ENCODE measurements at regions not wholly inside any gene's neighbourhood (a gene's known extent, or its start where the extent isn't known, plus 50 kb on each side); places are given as distances from the start of the nearest gene placed in this dataset.

- TF ChIP-seq, protein P1, sequence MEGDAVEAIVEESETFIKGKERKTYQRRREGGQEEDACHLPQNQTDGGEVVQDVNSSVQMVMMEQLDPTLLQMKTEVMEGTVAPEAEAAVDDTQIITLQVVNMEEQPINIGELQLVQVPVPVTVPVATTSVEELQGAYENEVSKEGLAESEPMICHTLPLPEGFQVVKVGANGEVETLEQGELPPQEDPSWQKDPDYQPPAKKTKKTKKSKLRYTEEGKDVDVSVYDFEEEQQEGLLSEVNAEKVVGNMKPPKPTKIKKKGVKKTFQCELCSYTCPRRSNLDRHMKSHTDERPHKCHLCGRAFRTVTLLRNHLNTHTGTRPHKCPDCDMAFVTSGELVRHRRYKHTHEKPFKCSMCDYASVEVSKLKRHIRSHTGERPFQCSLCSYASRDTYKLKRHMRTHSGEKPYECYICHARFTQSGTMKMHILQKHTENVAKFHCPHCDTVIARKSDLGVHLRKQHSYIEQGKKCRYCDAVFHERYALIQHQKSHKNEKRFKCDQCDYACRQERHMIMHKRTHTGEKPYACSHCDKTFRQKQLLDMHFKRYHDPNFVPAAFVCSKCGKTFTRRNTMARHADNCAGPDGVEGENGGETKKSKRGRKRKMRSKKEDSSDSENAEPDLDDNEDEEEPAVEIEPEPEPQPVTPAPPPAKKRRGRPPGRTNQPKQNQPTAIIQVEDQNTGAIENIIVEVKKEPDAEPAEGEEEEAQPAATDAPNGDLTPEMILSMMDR (conservative IDR thresholded peaks at IDR 0.05; ENCODE audit: low read depth, low read length): no peak
- TF ChIP-seq MAZ (IDR thresholded peaks at IDR 0.05; ENCODE audit: borderline replicate concordance, low read depth, low read length): no peak
- TF ChIP-seq, protein P2, sequence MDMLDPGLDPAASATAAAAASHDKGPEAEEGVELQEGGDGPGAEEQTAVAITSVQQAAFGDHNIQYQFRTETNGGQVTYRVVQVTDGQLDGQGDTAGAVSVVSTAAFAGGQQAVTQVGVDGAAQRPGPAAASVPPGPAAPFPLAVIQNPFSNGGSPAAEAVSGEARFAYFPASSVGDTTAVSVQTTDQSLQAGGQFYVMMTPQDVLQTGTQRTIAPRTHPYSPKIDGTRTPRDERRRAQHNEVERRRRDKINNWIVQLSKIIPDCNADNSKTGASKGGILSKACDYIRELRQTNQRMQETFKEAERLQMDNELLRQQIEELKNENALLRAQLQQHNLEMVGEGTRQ (IDR thresholded peaks at IDR 0.05; ENCODE audit: low read depth, low read length): no peak
- no peak for TF ChIP-seq BHLHE40 (IDR thresholded peaks at IDR 0.05; ENCODE audit: low read depth, low read length)
- no peak for TF ChIP-seq POLR2A (IDR thresholded peaks at IDR 0.05; ENCODE audit: low read depth, low read length)
- no peak for TF ChIP-seq CEBPB (IDR thresholded peaks at IDR 0.05; ENCODE audit: low read depth, low read length)
- no peak for TF ChIP-seq RAD21 (IDR thresholded peaks at IDR 0.05; ENCODE audit: low read length)
Measured at GRCh38 chr4:131098976-131099375, 2003.0 kb downstream of the C4orf33 start.

All from IMR-90 (cell line).